ENCODE measurements at regions not wholly inside any gene's neighbourhood (a gene's known extent, or its start where the extent isn't known, plus 50 kb on each side); places are given as distances from the start of the nearest gene placed in this dataset.

- peaks cover 13% of the 10 kb centered on the region for H3K4me1 Mint-ChIP-seq (ENCODE audit: low read depth)
- H3K27me3 Mint-ChIP-seq (ENCODE audit: low read depth), result peaks cover 24% of the 10 kb centered on the region
- H3K4me3 Mint-ChIP-seq (ENCODE audit: unreplicated experiment), result no peak overlapping the region
- no peaks in the 10 kb centered on the region for H3K9me3 Mint-ChIP-seq (ENCODE audit: low read depth)
- TF ChIP-seq CTCF (IDR thresholded peaks at IDR 0.05), result no peak
- H3K36me3 Mint-ChIP-seq (ENCODE audit: low read depth), result peaks cover 2% of the 10 kb centered on the region
- no peak for DNase-seq (ENCODE audit: low spot score)
- H3K27ac Mint-ChIP-seq (ENCODE audit: unreplicated experiment), result peak overlapping the region; percentile 74
Measured at GRCh38 chr3:43953814-43954692, 263.3 kb downstream of the ABHD5 start.

GRCh38 chr3:43956945-43957344 lies 266.2 kb downstream of the ABHD5 start:
- no peak overlapping the region for H3K27ac Mint-ChIP-seq (ENCODE audit: unreplicated experiment)
- H3K36me3 Mint-ChIP-seq (ENCODE audit: low read depth), result peaks cover 2% of the 10 kb centered on the region
- H3K27me3 Mint-ChIP-seq (ENCODE audit: low read depth), result peaks cover 14% of the 10 kb centered on the region
- H3K4me3 Mint-ChIP-seq (ENCODE audit: unreplicated experiment), result no peak overlapping the region
- peaks cover 13% of the 10 kb centered on the region for H3K4me1 Mint-ChIP-seq (ENCODE audit: low read depth)
- DNase-seq (ENCODE audit: low spot score), result no peak
- no peak for TF ChIP-seq CTCF (IDR thresholded peaks at IDR 0.05)
- no peaks in the 10 kb centered on the region for H3K9me3 Mint-ChIP-seq (ENCODE audit: low read depth)

GRCh38 chr3:43957553-43957952 lies 266.8 kb downstream of the ABHD5 start:
- Mint-ChIP-seq H3K4me3 (ENCODE audit: unreplicated experiment) (no peak overlapping the region), H3K4me1 (ENCODE audit: low read depth) (peaks cover 13% of the 10 kb centered on the region), H3K36me3 (ENCODE audit: low read depth) (peaks cover 2% of the 10 kb centered on the region), H3K27me3 (ENCODE audit: low read depth) (peaks cover 14% of the 10 kb centered on the region), H3K9me3 (ENCODE audit: low read depth) (no peaks in the 10 kb centered on the region), H3K27ac (ENCODE audit: unreplicated experiment) (no peak overlapping the region)
- TF ChIP-seq CTCF (IDR thresholded peaks at IDR 0.05), result no peak
- DNase-seq (ENCODE audit: low spot score), result no peak

- Mint-ChIP-seq H3K9me3 (ENCODE audit: low read depth) (no peaks in the 10 kb centered on the region), H3K4me3 (ENCODE audit: unreplicated experiment) (no peak overlapping the region), H3K27me3 (ENCODE audit: low read depth) (peaks cover 14% of the 10 kb centered on the region)
Measured at GRCh38 chr3:43958005-43958770, 267.4 kb downstream of the ABHD5 start.

More at GRCh38 chr3:43958005-43958770, 267.4 kb downstream of the ABHD5 start:
- DNase-seq (ENCODE audit: low spot score), result no peak
- Mint-ChIP-seq H3K4me1 (ENCODE audit: low read depth) (peaks cover 12% of the 10 kb centered on the region), H3K27ac (ENCODE audit: unreplicated experiment) (no peak overlapping the region), H3K36me3 (ENCODE audit: low read depth) (peaks cover 2% of the 10 kb centered on the region)
- TF ChIP-seq CTCF (IDR thresholded peaks at IDR 0.05), result no peak

Data from chondrocyte (in vitro differentiated cells).